Colon (tissue), 2 donors: ENCODE measurements at regions not wholly inside any gene's neighbourhood (a gene's known extent, or its start where the extent isn't known, plus 50 kb on each side); places are given as distances from the start of the nearest gene placed in this dataset.
"Not testable (repeated sequence)": the region's sequence is repeated elsewhere in the genome, so short reads cannot be mapped to it uniquely, and the experiment has no call there.

ENCODE experiments used
- FAIRE-seq: peaks from 2 replicates; lab custom pipeline; 2012; peaks lifted over from hg19 to GRCh38; lab: Jason Lieb, UNC
- donor health status: control.
- donor health status: control.

DNA sequence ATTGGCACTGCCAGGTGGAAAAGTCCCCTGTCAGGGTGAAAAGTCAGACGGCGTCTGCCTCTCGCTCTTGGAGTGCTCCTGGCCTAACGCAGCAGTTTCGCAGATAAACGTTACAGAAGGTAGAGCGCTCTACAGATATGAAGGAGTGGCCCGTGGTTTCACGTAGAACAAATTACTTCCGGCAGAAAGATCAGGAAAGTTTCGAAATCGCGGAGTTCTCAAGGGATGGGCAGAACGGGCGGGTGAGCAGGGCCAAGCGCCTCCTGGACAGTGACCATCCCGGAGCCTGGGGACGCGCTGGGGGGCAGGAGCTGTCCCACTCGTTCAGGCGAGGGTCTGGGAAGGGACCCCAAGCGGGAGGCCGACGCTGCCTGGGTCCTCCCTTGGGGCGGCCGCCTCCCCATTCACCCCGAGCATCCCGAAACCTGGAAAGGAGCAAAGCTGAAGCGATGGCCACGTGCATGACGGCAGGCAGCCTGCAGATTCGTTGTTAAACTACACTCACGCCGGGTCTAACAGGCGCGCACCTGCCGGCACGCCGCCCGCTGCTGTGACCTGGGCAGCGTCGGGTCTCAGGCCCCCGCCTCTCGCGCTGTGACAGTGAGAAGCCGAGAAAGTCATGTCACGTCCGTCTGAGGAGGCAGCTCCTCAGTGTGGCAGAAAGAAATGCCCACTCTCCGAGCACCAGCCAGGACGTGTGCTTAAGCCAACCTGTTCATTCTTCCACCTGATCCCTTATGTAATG lies 122.9 kb upstream of the SALL3 start:
- FAIRE-seq: no peak

DNA sequence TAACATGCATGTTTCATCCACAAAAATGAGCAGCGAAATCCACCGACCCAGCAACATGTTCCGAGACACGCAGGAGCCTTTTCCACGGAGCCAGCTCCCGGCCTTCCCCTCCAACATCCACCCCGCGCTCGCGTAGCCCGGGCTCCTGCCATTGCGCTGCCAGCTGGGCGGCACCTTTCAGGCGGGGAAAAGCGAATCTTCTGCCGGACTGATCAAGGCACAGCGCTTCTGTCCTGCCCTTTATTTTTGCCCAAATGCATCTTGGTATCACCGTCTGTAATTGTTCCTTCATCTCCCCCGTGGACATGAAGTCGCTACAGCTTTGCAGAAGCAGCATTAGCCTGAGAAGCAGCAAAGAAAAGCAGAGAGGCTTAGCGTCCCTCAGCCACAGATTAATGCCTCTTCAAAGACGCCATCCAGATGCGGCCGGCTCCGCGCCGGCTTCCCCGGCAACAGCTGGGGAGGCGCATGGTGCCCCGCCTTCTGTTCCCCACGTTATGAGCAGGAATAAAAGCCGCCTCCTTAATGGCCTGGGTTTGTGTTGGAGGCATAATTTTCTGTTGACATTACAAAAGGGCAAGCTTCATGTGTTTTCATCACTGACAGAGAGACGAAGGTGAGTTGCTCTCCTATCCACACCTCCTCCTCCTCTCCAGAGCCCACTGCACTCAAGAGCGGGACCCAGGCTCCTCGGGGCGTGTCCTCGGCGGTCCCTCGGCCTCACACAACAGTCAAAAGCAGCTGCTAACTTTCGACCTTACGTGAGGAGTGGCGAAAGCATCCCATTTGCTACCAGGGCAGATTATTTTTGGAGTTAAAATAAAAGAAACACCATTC lies 122.1 kb upstream of the SALL3 start:
- FAIRE-seq: no peak

DNA sequence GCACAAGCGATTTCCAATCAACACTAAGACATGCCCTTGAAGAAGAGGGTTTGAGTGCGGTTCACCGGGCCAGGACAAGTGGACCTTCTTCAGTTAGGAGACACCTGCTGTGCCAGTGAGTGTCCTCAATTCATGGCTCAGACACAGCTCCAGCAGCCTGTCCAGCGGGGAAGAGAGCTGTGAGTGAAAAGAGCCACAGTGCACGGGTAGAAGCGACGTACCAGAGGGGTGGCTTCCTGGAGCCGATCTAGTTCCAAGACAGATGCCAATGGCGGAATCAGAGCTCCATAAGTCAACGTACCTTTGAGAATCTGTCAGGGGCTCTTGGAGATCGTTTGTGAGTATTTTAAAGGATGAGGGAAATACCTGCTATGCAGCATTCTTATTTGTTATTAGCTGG lies 119.9 kb upstream of the SALL3 start:
- no peak for FAIRE-seq

DNA sequence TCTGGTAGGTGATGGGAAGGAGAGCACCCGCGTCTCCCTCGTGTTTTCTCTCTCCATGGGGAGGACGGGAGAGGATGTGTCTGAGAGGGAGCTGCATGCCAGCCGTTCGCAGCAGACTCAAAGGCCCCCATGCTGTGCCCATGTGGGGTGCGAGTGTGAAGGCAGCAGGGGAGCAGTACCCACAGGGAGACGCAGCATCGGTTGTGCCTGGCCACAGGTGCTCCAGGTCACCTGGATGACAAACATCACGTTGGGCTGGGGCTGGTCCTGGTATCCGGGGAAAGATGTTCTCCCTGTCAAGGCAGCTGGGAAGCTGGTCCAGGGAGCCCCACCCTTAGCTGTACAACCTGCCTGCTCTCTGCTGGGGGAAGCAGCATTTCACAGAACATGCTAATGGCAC lies 119.5 kb upstream of the SALL3 start:
- no peak for FAIRE-seq

DNA sequence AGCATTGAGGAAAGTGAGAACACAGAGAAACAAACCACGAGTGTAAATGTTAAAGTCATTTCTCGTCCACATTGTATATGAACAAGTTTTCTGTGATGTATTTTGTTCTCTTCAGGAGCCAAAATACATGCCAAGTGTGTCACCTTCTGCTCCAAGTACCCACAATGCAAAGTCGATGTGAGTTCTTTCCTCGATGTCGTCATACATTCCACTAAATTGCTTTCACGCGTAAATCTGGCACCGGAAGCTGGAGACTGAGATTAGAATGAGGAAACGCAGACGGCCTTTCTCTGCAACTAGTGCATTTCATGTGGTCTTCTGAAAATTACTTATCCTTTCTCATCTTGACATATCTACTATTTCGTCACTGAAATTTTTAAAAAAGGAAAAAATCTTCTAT lies 118.5 kb upstream of the SALL3 start:
- no peak for FAIRE-seq

DNA sequence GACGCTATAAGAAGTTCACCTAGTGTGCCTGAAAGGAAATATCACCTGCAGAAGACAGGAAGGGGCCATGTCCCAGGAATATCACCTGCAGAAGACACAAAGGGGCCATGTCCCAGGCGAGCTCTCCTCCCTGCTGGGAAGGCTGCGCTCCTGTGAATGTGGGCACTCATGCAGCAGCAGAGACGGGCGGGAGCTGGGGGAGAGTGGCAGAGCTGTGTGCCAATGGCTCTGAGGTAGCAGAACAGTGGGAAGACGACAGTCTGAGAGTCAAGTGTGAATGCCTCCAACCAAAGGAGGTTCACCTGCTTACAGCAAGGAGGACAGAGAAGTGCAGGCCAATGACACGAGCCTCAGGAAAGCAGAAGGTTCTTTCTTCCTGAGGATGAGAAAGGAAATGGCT lies 117.9 kb upstream of the SALL3 start:
- FAIRE-seq: no peak

DNA sequence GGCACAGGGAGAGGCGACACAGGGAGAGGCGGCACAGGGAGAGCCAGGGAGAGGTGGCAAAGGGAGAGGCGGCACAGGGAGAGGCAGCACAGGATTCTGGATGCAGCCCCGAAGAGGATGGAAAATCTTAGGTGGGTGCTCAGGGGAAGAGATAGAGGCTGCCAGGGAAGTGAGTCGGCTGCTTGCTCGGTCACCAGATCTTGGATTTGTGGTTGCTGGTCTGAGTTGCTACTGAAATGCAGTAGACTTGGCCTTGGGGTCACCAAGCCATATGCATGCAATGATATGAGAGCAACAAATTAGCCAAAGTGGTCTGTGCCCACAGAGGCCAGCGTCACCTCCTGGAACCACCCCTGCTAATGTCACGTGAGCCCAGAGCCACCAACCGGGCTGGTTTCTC lies 117.2 kb upstream of the SALL3 start:
- no peak for FAIRE-seq

DNA sequence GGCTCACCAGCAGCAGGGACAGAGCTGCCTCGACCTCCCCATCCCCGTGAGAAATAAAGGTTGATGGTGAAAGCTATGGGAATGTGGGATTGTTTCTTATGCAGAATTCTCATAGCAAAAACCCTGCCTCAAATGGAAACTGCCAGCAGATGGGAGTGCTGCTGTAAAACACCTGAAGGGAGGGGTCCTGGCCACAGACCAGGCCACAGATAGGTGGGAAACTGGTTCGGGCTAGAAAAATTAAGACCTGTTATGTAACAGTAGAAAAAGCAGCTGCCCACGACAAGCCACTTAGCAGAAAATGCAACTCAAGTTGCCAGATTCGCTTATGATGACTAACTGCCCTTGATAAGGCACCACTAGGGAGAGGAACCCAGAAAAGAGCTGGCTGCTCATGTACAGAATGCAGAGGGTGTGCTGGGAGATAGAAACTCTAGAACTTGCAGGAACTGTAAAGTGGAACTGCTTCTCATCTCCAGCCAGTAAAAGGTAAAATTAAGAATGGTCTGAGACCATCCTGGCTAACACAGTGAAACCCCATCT lies 114.5 kb upstream of the SALL3 start:
- FAIRE-seq: no peak

DNA sequence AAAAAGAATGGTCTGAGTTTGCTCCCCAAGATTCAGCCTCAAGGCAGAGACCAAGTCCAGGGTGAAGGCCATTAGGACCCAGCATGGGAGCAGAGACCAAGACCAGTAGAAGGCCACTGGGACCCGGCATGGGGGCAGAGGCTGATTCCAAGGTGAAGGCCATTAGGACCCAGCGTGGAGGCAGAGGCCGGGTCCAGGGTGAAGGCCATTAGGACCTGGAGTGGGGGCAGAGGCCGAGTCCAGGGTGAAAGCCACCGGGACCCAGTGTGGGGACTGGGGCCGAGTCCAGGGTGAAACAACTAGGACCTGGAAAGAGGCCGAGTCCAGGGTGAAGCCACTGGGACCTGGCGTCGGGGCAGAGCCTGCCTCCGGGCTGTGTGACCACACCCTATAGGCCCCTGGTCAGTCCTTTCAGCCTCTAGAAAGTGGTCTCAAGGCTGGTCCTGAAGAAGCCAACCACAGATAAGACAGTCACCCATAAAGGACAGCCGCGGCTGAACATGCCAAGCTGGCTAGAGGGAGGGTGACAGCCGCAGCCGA lies 113.8 kb upstream of the SALL3 start:
- no peak for FAIRE-seq

DNA sequence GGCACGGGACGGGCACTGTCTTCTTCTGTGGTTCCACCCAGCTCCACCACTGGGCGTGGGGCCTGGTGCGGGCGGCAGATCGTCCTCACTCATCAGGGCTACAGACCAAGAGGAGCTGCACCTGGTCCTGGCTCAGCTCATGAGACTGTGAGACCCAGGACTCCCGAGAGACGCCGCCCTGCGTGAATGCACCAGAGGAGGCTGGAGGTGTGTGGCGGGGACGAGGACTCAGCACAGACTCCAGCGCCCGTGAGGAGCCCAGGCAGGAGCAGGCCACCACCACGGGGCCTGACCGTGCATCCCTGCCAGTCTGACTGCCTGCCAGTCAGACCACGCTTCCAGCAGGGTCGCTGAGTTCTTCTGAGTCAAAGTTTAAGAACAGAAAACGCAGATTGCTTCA lies 112.5 kb upstream of the SALL3 start:
- FAIRE-seq: no peak

DNA sequence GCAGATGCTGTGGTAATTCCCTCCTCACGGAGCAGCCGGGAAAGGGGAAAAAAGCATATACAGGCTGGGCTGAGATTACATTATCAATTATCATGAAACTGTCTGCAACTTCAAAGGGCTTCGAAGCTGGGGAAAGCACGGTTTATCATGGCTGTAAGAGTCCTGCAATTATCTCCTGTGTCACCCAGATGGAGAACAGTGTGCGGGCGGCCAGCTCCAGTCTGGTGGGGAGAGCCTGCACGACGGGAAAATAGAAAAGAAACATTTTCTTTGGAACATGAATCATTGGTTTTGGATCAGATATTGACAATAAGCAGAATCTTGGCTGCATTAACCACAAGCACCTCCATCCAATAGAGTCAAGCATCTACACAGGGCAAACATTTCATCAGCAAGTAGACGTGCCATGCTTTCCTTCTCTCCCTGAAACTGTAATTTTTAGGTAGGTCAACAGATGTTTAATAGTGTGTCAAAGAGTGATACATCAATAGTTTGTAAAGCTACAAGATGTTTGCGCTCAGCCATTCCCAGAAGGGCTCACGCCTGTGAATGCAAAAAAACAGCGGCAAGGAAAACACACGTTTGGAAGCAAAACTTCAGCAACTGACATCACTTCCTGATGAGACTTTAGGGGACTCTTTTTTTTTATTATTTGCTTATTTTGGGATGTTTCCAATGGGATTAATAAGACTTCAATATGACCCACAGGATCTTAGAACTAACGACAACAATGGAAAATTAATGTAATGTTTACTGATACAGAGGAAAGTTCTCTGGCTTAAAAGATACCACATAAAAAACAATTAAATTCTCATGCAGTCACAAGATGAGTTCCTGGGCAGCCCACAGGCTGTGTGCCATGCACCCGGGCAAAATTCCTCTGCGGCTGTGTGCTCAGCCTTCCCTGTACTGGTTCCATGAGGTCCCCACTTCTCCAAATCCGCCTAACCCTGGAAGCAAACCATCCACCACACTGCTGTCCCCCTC lies 111.0 kb upstream of the SALL3 start:
- no peak for FAIRE-seq

DNA sequence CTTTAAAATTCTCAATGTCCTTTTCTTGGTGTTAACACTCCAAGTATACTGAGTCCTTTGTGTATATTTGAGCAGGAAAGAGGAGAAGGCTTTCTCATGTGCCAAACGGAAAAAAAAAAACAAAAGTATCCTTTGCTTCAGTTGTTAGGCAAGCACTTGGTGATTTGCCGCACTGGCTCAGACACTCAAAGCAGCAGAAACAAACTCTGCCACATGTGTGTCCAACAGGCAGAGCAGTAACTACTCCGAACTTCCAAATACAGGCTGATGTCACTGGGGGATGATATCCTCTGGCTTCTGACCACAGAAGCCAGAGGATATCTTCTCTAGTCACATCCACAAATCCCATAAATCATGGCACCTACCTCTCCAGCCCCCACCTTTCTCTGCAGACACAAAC lies 108.0 kb upstream of the SALL3 start:
- no peak for FAIRE-seq

DNA sequence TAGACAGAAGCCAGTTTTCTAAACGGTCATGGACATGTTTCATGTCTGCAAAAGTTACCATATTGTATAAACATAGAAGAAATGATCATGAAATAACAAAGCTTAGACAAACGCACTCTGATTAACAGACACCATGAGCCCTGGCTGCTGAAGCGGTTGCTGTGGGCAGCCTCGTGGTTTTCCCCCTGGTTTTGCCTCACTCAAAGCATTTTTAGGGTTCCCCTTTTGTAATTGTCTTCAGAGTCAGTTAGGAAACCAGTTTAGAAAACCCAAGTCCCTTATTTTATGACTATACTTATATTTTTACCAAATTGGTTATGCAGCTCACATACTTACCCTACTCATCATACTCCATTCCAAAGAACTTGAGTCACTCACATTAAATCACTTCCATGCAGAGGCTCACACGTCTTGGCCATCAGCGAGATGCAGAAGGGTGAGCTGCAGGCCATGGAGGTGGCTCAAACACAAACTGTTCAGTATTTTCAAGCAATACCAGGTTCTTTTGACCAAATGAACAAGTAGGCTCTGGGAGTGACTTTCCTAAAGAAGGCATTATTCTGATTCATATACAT lies 105.6 kb upstream of the SALL3 start:
- FAIRE-seq: no peak

DNA sequence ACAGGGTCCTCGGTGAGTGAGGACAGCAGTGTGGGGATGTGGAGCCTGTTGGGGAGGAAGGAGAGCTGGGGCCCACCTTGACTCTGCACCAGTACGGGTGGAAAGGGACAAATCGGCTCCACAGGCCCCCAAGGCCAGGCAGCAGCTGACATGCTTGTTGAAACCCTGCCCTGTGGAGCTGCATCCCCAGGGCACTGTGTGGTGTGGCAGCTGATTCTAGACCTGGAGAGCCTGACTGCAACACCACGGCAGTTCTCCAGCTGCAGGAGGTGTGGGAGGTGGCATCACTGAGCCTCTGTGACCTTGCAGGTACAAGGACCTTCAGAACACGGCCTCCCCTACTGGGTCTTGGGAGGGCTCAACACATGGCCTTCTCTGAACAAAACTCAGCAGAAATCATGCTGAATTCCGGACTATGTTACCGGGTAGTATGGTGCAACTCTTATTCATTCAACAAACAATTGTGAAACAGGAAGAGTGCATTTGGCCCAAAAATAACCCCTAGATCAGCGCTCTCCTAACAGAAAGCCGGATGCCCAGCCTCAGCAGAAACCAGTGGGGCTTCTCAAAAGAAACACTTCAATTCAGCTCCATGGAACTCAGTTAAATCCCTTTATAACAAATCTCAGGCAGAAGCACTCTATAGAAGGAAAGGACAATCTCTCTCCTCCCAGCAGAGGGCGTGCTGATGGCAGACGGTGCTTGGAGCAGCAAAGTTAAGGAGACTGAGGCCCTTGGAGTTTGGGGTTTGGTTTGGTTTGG lies 104.4 kb upstream of the SALL3 start:
- no peak for FAIRE-seq

DNA sequence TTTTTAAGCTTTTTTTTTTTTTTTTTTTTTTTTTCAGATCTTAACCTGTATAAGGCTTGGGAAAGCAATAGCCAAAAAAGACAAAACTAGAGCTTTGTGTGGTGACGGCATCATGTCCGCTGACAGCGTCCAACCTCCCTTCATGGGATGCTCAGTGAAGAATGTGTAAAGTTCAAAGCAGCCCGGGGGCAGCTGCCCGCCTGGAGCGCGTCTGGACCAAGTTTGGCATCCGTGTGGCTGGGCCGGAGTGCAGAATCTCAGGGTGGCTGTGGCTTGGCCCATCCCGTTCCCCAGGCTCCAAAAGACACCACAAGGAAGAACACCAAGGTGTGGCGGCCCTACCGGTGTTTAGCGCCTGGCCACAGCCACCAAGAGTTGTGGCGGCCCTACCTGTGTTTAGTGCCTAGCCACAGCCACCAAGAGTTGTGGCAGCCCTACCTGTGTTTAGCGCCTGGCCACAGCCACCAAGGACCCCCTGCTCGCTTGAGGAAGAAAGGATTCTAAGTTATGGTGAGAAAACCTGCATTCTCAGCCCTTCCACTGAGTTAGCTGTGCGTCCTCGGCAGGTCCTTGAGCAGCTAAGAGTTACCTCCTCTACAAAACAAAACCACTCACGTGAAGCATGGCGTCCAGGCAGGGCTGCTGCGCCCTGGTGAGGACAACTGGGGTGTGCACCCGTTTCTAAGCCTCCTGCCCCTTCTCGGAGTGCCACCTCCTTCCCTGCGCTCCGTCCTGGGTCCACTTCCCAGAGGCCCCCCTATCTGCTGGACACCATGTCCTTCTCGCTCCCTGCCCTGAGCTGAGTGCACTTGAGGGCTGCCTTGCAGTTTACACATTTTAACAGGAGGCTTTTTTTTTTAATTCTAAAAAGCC lies 103.6 kb upstream of the SALL3 start:
- FAIRE-seq: no peak

DNA sequence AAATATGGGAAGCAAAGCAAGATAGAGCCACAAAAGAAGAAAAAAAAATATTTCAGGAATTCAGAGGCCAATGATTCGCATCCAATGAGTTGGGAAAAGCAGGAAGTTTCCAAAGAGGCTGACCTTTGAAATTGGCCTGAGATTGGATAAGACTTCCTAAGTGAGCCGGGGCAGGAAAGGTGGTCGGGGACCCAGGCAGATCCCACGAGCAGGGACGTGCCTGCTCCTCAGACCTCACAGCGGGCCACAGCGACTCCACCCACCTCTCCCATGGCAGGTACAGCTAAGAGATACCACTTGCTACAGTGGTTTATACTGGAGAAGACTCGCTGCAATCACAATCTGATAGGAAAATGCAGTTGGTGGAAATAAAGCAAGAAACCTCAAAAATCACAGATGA lies 102.8 kb upstream of the SALL3 start:
- FAIRE-seq: no peak

DNA sequence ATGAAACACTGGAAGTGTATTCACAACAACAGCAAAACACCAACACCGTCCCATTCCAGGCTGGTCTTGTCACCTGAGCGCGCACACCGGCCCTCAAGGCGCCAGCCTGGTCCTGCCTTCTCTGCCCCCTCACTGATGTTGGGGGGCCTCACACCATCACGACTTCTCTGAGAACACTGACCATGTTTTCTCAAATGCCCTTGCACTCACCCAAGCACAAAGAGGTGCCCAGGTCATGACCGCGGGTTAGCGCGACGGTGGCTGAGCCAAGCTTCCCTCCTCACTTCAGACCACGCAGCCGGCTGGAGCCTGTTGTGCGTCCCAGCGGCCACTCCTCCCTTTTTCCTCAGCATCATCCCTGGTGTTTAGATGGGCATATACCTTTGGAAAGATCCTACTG lies 101.3 kb upstream of the SALL3 start:
- no peak for FAIRE-seq

DNA sequence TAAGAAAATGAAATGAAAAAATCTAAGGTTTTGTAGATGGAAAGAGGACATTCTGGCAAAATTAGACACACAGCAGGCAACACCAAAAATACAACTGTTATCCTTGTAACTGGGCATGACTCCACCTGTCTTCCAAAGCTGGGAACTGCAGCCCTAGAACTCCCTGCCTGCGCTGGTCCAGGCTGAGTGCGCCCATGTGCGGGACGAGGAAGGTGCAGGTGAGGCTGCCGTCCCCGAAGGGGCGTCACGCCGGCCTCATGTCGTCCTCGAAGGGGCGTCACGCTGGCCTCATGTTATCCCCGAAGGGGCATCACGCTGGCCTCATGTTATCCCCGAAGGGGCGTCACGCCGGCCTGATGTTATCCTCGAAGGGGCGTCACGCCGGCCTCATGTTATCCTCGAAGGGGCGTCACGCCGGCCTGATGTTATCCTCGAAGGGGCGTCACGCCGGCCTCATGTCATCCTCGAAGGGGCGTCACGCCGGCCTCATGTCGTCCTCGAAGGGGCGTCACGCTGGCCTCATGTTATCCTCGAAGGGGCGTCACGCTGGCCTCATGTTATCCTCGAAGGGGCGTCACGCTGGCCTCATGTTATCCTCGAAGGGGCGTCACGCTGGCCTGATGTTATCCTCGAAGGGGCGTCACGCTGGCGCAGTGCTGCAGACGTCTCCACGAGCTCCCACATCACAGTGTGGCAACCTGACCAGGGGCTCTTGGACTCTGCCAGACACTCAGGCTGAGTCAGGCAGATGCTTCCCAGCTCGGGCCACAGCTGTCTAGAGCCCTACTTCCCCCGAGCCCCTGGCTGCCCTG lies 100.3 kb upstream of the SALL3 start:
- FAIRE-seq: not testable (repeated sequence)

DNA sequence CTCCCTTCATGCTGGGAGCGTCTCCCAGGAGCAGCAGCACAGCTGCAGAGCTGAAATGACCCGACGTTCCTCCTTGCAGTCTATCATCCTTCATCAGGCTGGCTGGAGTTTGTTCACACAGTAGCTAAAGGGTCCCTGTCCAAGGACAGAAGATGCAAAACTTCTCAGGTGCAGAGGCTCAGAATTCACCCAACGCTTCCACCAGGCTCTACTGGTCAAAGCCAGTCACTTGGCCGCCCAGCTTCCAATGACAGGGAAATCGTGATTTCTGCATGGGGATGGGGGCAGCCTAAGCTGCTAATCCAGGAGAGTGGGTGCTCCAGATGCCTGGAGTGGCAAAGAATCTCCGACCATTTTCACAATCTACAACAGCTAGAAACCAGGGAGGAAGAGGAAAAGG lies 97.0 kb upstream of the SALL3 start:
- FAIRE-seq: no peak
